ENCODE measurements at regions not wholly inside any gene's neighbourhood (a gene's known extent, or its start where the extent isn't known, plus 50 kb on each side); places are given as distances from the start of the nearest gene placed in this dataset.

DNA sequence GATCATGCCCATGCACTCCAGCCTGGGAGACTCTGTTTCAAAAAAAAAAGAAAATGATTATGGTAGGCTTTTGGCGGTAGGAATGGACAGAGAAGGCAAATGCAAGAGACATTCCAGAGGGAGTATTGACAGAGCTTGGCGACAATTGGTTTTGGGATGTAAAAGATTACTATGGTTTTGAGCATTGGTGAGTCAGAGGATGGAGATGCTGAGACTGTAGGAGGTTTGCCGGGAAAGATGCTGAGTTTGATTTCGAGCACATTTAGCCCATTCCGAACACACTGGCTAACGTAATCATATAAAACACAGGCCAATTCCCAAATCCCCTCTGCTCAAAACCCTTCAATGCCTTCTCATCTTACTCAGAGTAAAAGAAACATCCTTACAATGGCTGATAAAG is 161.6 kb upstream of the MKLN1 start:
- no peak for DNase-seq (ENCODE audit: low read depth in 2 of 2)

DNA sequence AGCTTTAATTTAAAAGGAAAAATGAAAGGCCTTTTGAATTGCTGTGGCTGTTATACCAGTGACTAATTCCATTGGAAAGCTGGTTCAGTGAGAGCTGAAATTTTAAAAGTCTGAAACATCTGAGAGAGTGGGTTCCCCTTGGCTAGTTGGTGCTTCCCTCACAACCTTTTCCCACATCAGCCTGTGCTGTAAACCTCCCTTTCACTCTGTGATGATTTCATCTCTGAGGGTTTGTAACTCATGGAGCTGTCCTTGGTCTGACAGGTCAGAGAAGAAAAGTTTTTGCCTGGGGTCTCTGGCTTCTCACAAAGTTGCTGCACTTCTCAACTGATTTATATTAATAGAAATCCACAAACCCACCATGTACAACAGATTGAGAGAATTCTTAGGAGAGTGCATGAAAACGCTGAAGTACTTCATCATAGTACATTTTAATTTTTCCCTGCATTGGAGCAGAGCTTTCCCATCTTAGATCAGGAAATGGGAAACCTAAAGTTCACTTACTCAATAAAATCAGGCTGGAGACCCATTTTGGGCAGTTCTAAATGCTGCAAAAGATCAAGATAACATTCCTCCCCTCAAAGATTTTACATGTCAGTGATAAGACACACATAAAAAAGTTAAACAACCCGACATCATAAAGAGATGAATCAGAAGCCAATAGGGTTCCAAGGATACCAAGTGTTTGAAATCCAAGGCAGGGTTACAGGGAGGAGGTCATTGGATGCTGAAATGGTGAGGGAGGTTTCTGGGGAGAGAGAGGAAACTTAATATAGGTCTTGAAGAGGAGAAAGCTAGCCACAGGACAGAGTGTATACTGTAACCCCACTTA is 157.0 kb upstream of the MKLN1 start:
- peak in 1 of 2 donors; percentile 18 for DNase-seq (ENCODE audit: low read depth in 2 of 2)

DNA sequence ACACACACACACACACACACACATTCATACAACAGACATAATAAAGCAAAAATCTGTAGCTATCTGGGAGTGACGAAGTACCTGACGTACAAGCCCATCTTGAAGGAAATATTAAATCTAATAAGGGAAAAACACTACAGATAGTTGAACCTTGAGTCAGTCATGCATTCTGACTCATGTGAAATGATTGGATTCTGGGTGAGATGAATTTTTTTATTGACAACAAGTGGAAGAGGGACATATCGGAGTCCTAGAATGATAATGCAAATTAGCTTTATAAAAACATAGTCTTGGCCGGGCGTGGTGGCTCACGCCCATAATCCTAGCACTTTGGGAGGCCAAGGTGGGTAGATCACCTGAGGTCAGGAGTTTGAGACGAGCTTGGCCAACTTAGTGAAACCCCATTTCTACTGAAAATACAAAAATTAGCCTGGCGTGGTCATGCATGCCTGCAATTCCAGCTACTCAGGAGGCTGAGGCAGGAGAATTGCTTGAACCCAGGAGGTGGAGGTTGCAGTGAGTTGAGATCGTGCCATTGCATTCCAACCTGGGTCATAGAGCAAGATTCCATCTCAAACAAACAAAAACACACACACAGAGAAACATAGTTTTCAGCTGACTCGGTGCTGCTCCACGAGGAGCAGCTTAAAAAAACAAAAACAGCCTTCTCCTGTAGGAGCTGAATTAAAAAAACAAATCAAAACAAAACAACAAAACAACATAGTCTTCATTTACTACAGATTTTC is 154.4 kb upstream of the MKLN1 start:
- DNase-seq (ENCODE audit: low read depth in 2 of 2): peak in 1 of 2 donors; percentile 50

DNA sequence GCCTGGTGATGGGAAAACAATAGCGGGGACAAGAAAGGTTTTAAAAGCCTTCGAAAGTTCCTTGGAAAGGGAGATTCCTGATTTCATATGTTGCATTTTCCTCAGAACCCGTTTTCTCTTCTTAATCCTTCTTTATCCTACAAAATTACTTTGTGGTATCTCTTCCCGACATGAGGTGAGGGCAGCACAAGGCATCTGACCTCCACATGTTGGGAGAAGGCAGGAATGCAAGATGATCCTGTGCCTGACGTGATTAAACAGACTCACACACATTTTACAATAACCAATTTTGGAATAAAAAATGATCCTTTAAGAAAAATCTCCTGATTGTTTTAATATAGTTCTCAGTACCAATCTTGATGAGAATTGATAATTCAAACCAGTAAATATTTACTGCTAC is 153.3 kb upstream of the MKLN1 start:
- no peak for DNase-seq (ENCODE audit: low read depth in 2 of 2)

DNA sequence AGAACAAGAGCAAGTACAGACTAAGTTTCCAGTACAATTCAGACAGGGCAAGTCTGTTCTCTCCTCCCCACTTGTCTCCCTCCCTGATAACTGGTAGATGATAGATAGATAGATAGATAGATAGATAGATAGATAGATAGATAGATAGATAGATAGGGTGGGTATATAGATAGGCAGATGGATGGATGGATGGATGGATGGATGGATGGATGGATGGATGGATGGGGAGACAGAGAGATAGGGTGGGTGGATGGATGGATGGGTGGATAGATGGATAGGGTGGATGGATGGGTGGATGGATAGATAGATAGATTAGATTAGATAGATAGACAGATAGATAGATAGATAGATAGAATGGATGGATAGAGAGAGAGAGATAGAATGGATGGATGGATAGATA is 152.8 kb upstream of the MKLN1 start:
- DNase-seq (ENCODE audit: low read depth in 2 of 2): no peak

DNA sequence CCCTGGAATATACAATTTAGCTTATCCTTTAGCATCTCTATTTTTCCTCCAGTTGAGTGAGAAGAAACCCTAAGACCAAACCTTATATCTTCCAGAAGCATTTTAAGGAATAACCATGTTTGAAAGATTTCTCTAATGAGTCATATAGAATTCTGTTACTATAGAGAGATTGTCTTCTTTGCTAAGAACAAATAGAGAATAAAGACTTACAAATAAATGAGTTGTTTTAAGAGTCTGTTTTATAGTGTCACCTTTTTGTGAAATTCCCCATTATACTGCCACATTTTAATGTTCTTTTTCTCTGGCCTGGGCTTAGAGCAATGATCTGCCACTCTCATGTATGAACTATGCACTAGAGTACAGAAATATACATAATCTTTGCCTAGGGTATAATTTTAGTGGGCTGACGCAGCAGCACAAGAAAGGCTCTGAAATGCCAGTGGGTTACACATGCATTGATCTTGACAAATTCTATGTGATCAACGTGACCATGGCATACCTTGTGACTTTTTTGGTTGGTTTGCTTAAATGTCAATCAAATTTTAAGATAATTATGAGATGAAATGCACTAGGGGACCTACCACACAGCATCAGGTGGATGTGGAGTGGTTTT is 145.1 kb upstream of the MKLN1 start:
- no peak for DNase-seq (ENCODE audit: low read depth in 2 of 2)

DNA sequence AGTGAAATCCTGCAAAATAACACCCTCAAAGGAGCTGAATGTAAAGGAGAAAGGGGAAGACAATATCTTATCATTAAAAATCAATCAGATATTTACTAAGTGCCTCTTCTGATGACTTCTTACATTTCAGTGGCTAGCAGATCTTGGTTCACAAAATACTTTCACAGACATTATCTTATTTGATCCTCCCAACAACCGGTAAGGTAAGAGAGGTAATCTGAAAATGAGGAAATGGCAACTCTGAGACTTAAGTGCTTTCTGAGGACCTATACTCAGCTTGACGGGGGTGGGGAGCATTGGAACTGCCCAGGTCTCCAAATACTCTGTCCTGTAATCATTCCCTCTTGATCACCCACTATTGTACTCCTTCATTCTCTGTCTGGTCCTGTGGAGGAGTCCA is 144.6 kb upstream of the MKLN1 start:
- no peak for DNase-seq (ENCODE audit: low read depth in 2 of 2)

DNA sequence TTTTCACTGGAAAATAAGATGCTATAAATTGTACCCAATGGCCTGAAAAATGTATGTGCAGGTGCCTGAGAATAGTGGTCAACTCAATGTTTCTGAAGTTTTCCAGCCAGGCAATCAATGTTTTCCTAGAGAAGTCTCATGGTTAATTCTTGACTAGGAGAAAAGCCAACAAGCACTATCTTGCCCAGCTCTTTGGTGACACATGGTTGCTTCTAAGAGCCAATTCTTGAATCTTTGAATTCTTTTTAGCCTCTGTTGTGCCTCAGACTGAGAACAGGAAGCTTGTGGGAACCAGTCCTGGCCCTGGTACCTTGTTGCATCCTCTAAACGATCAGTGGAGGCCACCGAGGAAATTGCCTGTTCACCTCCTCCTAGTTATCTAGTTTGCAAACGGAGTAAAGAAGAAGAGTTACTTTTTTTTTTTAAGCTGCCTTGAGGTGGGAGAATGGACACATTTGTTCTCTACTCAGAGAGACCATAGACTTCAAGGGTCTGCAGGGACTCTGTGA is 144.0 kb upstream of the MKLN1 start:
- no peak for DNase-seq (ENCODE audit: low read depth in 2 of 2)

DNA sequence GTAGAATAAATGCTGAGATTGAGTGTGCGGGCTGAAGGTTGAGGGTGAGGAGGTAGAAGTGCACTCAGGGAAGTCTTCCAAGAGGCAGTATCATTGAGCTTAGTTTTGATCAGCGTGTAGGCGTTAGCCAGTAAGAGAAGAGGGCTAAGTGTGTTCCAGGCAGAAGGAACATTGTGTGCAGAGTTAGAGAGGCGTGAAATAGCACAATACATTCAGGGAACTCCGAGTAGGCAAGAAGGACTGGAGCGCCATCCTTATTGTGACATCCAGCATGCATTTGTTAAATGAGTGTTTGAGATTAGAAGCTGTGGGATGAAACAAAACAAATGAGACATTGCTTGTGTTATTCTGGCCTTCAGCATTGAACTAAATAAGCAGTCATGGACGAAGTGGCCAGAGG is 140.9 kb upstream of the MKLN1 start:
- DNase-seq (ENCODE audit: low read depth in 2 of 2): no peak

DNA sequence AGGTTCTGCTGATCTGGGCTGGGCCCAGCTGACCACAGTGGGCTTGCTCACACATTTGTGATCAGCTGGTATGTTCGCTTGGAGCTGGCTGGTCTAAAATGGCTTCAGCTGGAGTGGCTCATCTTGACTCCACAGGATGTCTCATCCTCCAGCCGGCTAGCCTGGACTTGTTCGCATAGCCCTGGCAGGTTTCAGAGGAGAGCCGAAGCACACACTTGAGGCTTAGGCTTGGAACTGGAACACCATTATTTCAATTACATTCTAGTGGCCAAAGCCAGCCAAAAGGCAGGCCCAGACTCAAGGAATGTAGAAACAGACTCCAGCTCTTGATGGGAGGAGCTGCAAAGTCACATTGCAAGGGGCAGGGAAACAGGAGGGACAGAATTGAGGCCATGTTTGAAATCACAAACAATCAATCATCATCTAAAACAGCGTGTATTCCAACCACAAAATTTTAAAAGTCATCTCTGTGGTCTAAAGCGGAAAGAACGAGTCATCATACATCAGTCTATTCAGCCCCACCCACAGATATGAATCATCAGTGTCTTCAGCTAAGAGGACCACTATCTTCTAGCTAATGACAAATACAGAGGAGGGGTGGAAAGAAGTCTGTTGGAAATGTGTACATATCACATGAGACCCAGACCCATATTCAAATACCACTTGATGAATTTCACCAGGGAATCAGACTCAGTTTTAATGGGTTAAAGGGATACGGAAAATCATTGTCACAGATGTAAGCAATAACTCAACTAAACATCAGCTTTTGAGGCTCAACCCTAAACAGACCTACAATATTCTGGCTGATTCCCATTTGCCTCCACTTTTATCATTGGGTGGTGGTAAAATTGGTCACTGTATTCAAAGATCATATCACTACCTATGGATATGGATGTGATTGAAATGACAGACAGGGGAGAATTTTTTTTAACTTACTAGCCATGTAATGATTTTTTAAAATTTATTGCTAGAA is 139.0 kb upstream of the MKLN1 start:
- peak; percentile 67 to 90 for DNase-seq (ENCODE audit: low read depth in 2 of 2)

DNA sequence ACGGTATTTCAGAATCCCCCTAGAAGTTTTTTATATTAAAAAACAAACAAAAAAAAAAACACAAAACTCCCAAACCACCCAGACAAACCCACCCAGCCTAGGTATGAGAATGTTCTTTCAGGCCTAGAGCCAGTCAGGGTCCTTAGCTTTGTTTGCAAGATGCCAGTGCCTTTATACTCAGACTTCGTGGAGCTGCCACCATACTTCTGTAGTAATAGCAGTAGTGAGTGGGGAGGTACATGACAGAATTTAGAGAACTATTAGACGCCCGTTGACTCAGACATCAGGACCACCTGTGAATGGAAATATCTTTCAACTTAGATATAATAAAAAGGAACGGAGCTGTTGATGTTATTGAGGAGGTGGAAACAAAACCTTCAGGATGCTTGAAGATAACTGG is 138.2 kb upstream of the MKLN1 start:
- DNase-seq (ENCODE audit: low read depth in 2 of 2): no peak

DNA sequence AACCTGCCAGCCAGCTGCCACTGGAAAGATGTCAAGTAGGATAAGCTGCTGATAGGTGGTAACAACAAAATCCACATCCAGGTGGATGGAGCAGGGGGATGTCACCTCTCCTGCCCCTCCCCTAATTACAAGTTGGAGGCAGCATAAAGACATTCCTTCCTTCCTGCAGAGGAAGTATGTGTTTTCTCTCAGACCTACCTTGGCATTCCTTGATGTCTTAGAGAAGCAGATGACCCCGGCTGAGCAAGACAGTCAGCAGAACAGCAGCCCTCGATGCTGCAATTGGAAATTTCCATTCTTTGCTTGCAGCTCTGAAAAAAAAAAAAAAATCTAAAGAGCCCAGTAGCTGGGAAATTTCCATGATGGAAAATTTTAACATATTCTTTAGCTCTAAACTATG is 137.5 kb upstream of the MKLN1 start:
- DNase-seq (ENCODE audit: low read depth in 2 of 2): peak; percentile 2 to 74

DNA sequence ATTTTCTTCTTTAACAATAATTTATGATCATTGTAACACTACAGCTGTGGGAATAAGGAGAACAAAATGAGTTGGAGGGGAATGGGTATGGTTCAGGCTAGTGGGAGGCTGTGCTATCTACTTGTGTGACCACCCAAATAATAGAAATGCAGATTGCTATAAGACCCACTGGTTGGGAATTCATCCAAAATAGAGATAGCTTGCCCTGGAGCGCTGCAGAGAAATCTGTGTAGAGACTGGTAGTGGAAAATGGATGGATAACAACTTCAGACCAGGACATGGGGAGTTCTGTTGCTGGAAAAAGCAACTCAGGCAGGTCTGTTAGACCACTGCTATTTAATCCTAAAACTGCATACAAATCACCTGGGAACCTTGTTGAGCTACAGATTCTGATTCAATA is 137.1 kb upstream of the MKLN1 start:
- DNase-seq (ENCODE audit: low read depth in 2 of 2): peak in 1 of 2 donors; percentile 61

DNA sequence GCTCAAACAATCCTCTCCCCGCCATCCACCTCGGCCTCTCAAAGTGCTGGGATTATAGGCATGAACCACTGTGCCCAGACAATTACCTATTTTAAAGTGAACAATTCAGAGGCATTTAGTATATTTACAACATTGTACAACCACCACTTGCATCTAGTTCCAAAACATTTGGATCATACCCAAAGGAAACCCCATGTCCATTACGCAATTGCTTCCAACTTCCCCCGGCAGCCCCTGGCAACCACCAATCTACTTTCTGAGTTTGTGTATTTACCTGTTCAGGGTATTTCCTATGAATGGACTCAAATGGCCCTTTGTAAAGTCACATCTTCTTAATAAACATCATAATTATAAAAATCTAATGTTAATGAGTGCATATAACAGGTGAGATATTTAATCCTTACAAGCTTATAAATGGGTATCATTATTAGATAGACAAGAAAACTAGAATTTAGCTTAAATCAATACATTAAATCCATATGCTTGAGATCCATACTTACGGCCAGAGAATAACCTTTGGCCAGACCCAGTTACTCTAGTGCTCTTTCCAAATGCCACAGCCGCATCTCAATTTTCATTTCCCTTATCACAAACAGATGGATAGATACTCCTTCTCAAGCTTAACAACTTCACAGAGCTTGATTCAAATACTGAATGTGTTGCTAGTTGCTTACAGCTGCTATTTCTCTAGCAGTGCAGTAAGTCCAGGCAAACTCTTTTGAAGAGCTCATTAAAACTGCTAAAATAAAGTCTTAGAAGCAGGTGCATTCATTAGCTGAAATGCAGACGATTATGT is 133.4 kb upstream of the MKLN1 start:
- DNase-seq (ENCODE audit: low read depth in 2 of 2): peak in 1 of 2 donors; percentile 95

DNA sequence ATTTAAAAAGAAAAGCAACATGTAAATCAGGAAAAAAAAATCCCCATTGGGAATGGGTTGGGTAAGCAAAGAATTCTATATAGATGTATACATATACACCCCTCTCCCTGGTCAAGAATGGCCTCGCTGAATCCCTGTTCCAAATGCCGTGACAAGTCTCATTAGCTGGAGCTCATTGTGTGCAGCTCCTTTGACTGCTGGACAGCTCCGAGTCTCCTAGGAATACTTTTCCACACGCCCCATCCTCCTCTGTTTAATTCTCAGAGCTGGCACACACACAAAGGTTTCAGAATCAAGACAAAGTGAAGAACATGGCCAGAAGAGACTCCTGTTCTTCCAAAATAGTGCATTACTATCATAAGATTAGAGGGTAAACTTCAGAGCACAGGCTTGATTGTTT is 130.9 kb upstream of the MKLN1 start:
- DNase-seq (ENCODE audit: low read depth in 2 of 2): peak in 1 of 2 donors; percentile 58

DNA sequence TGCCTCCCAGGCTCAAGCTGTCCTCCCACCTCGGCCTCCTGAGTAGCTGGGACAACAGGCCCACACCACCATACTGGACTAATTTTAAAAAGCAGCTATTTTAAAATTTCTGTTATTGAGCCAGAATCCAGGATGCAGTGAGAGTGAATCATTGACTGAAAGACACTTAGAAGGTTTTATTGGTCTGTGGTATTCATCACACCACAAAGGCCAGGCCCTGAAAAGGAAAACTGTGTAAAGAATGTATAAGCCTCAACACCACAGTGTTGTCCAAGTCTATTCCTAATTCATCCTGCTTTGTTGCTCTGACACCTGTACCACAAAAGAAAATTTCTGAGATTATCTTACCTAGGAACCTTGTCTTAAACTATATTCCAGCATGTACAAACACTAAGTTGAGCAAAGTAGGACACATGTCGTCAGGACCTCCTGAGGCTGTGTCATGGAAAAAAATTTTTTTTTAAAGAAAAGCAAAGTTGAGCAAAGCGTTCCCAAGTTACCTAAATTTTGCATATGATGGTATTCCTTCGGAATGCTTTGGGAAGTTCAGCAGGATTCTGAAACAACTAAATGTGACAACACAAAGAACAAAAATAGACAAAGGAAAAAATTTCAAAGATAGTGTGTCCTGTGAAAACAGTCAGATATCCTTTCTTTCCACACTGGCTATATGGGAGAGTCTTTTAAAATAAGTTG is 129.6 kb upstream of the MKLN1 start:
- DNase-seq (ENCODE audit: low read depth in 2 of 2): peak in 1 of 2 donors; percentile 52

DNA sequence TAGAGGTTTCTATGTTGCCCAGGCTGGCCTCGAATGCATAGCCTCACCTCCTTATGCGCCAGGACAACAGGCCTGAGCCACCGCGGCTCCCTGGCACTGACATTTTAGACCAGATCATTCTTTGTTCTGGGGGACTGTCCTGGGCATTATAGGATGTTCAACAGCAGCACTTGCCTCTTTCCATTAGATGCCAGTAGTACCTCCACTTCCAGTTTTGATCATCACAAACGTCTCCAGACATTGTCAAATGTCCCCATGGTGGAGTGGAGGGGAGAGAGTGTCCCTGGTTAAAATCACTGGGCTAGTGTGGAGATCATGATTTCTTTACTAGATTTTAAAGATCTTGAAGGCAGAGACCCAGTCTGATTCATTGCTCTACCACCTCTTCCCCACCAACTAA is 125.2 kb upstream of the MKLN1 start:
- no peak for DNase-seq (ENCODE audit: low read depth in 2 of 2)

DNA sequence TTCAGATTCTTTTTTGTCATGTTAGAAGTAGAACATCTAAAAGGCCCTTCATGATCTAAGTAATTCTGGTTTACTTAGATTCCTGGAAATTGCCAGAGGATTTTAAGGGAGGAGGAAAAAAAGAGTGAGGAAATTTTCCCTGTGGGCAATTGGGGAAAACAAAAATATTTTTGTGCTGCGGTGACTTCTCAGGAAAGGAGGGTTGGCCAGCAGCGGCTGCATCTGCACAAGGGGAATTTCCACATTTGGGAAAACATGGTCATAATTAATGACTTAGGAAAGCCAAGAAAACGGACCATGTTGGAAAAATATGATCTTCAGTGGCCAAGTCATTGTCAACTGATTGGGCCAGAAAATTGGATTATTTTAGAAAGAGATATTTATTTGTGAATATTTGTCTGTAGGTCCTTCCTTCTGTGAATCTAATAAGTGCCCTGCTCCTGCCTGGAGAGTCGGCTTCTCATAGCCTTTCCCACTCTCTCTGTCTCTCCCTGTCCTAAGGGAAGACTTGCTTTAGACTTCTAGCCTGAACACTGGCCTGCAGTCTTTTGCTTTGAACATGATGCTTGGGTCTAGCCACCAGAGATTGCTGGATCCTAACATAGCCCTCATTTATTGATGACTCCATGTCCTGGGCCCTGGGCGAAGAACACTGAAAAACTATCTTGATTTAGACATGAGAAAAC is 124.2 kb upstream of the MKLN1 start:
- DNase-seq (ENCODE audit: low read depth in 2 of 2): peak; percentile 36 to 61

DNA sequence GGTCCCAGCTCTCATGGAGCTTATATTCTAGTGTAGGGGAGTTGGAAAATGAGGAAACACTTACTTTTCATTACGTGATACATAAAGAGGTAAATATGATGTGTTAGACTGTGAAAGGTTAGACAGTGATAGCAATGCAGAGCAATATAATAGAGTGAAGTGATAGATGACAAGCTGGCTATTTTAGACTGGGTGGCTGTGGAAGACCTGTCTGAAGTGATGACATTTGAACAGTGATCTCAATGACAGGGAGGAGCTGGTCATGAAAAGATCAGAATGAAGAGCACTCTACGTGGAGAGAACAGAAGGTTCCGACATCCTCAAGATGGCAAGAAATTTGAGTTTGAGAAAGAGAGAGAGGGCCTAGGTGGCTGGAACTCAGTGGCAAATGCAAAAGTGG is 118.9 kb upstream of the MKLN1 start:
- no peak for DNase-seq (ENCODE audit: low read depth in 2 of 2)
